SK-N-SH (cell line): ENCODE measurements at regions not wholly inside any gene's neighbourhood (a gene's known extent, or its start where the extent isn't known, plus 50 kb on each side); places are given as distances from the start of the nearest gene placed in this dataset.
A peak's percentile ranks its signal among the peaks of the same experiment; 100 is the strongest.

Source experiments
- CTCF ChIA-PET: fragments of 300-600, 350-600 bp; formaldehyde crosslinking; extraction: SDS; loops from one replicate; lab custom pipeline; 2021; lab: Yijun Ruan, JAX
- POLR2A ChIA-PET: fragments of 350-600 bp; sonication (Branson Sonifier 250); formaldehyde crosslinking; extraction: SDS; loops from one replicate; lab custom pipeline; 2020; ENCODE audit warnings: antibody characterized with exemption, inconsistent platforms; lab: Yijun Ruan, JAX
- DNase-seq: peaks from one replicate; pipeline ENCODE4 v3.0.0; 2012
- H2AFZ ChIP-seq: fragments of 200-600 bp; sonication (generic); 2 replicates; pipeline ENCODE4 v1.8.1; 2016; ENCODE audit warnings: antibody characterized with exemption, mild to moderate bottlenecking, low read depth
- H3F3A ChIP-seq: fragments of 200-600 bp; sonication (generic); replicated peaks from 2 replicates; pipeline ENCODE3; 2016; ENCODE audit warnings: antibody characterized with exemption, mild to moderate bottlenecking; ENCODE audit not compliant: insufficient read depth
- H3K27ac ChIP-seq, 2 experiments: fragments of 200-500 bp in 1 of 2; fragments of 200-600 bp in 1 of 2; sonication (Bioruptor generic) in 1 of 2; sonication (generic), shearing (Covaris generic) in 1 of 2; 2 replicates each; pipeline versions ENCODE4 v1.5.1 to v1.6.1; 2014 to 2016; ENCODE audit warnings: low read depth in 2 of 2, inconsistent platforms in 1 of 2, low read length in 1 of 2, mild to moderate bottlenecking in 1 of 2, mixed read lengths in 1 of 2
- H3K27me3 ChIP-seq: fragments of 200-600 bp; sonication (generic), shearing (Covaris generic); 2 replicates; pipeline ENCODE4 v1.6.1; 2016; ENCODE audit warnings: mixed run types; ENCODE audit not compliant: insufficient read depth
- H3K36me3 ChIP-seq, 2 experiments: fragments of 200-500 bp in 1 of 2; fragments of 200-600 bp in 1 of 2; sonication (Bioruptor generic) in 1 of 2; sonication (generic) in 1 of 2; replicated peaks in 1 of 2; 2 replicates each; pipeline versions ENCODE3 to v1.5.1; 2014 to 2016; ENCODE audit warnings: low read length in 1 of 2, mild to moderate bottlenecking in 1 of 2; ENCODE audit not compliant: insufficient read depth in 2 of 2, control insufficient read depth in 1 of 2
- H3K4me1 ChIP-seq, 2 experiments: fragments of 200-500 bp in 1 of 2; fragments of 200-600 bp in 1 of 2; sonication (Bioruptor generic) in 1 of 2; sonication (generic), shearing (Covaris generic) in 1 of 2; 2 replicates each; pipeline versions ENCODE4 v1.5.1 to v1.6.1; 2014 to 2016; ENCODE audit warnings: low read depth in 1 of 2, low read length in 1 of 2, mixed run types in 1 of 2; ENCODE audit not compliant: insufficient read depth in 2 of 2, control insufficient read depth in 1 of 2
- H3K4me2 ChIP-seq: fragments of 200-600 bp; sonication (generic), shearing (Covaris generic); 2 replicates; pipeline ENCODE4 v1.6.1; 2017; ENCODE audit warnings: mixed run types
- H3K4me3 ChIP-seq, 2 experiments: fragments of 200-500 bp in 1 of 2; fragments of 200-600 bp in 1 of 2; sonication (Bioruptor generic) in 1 of 2; sonication (generic), shearing (Covaris generic) in 1 of 2; 2 replicates each; pipeline versions ENCODE4 v1.5.1 to v1.8.1; 2014 to 2016; ENCODE audit warnings: low read depth in 2 of 2, inconsistent platforms in 1 of 2, low read length in 1 of 2, mild to moderate bottlenecking in 1 of 2, mixed read lengths in 1 of 2, moderate library complexity in 1 of 2
- H3K79me2 ChIP-seq: fragments of 200-600 bp; sonication (generic); 2 replicates; pipeline ENCODE4 v1.8.1; 2017; ENCODE audit warnings: mild to moderate bottlenecking; ENCODE audit not compliant: insufficient read depth
- H3K9ac ChIP-seq: fragments of 200-600 bp; sonication (generic); 2 replicates; pipeline ENCODE4 v1.6.1; 2017; ENCODE audit warnings: mixed run types
- H3K9me2 ChIP-seq: fragments of 200-600 bp; sonication (generic); 2 replicates; pipeline ENCODE4 v1.6.1; 2017; ENCODE audit warnings: mixed run types
- H3K9me3 ChIP-seq: fragments of 200-600 bp; sonication (generic); 2 replicates; pipeline ENCODE4 v1.6.1; 2017; ENCODE audit warnings: mixed run types, mild to moderate bottlenecking, moderate library complexity
- H4K20me1 ChIP-seq: fragments of 200-600 bp; sonication (generic); 2 replicates; pipeline ENCODE4 v1.6.1; 2017; ENCODE audit warnings: mild to moderate bottlenecking, mixed run types; ENCODE audit not compliant: insufficient read depth
- CHD2 ChIP-seq: fragments of 150-350 bp; IDR thresholded peaks from 2 replicates; pipeline ENCODE4 v1.6.1; 2018; ENCODE audit warnings: low read length; ENCODE audit not compliant: partially characterized antibody
- CTCF ChIP-seq: fragments of 200-600 bp; sonication (generic); IDR thresholded peaks from 2 replicates; pipeline ENCODE4 v1.6.1; 2017; ENCODE audit warnings: antibody characterized with exemption, mild to moderate bottlenecking, moderate library complexity
- ELF1 ChIP-seq: IDR thresholded peaks from 2 replicates; pipeline ENCODE4 v1.4.0; 2012
- EP300 ChIP-seq, 2 experiments: IDR thresholded peaks; 2 replicates each; pipeline versions ENCODE4 v1.4.0 to v1.6.1; 2012; ENCODE audit warnings: borderline replicate concordance in 1 of 2, low read depth in 1 of 2, low read length in 1 of 2
- EZH2phosphoT487 ChIP-seq: fragments of 200-600 bp; sonication (generic); IDR thresholded peaks from 2 replicates; pipeline ENCODE4 v1.6.1; 2017; ENCODE audit warnings: low read depth, mixed run types, mild to moderate bottlenecking, antibody characterized with exemption, moderate library complexity, borderline replicate concordance
- FOXM1 ChIP-seq: IDR thresholded peaks from 2 replicates; pipeline ENCODE4 v1.4.0; 2012; ENCODE audit warnings: low read depth, mild to moderate bottlenecking
- GATA2 ChIP-seq: sonication (generic); formaldehyde crosslinking; IDR thresholded peaks from 2 replicates; pipeline ENCODE4 v1.5.0; 2020; ENCODE audit warnings: mild to moderate bottlenecking, missing genetic modification reagents
- JUND ChIP-seq: IDR thresholded peaks from 2 replicates; pipeline ENCODE4 v1.4.0; 2012
- MXI1 ChIP-seq: IDR thresholded peaks from 2 replicates; pipeline ENCODE4 v1.6.1; 2012; ENCODE audit warnings: mild to moderate bottlenecking, low read depth, low read length, improper control_type of control experiment
- NRF1 ChIP-seq: IDR thresholded peaks from 2 replicates; pipeline ENCODE4 v1.6.1; 2012; ENCODE audit warnings: low read depth, mild to moderate bottlenecking, low read length
- POLR2AphosphoS5 ChIP-seq: IDR thresholded peaks from 2 replicates; pipeline ENCODE4 v1.6.1; 2012; ENCODE audit warnings: low read depth, low read length
- RAD21 ChIP-seq: IDR thresholded peaks from 2 replicates; pipeline ENCODE4 v1.6.1; 2012; ENCODE audit warnings: mild to moderate bottlenecking, low read length
- RCOR1 ChIP-seq: fragments of 150-350 bp; IDR thresholded peaks from 2 replicates; pipeline ENCODE4 v1.6.1; 2017; ENCODE audit warnings: antibody characterized with exemption, low read length
- REST ChIP-seq: IDR thresholded peaks from 2 replicates; pipeline ENCODE4 v1.6.1; 2012; ENCODE audit warnings: mild to moderate bottlenecking, low read depth, low read length, moderate library complexity
- RFX5 ChIP-seq: IDR thresholded peaks from 2 replicates; pipeline ENCODE4 v1.6.1; 2012; ENCODE audit warnings: mild to moderate bottlenecking, improper control_type of control experiment, low read length
- SIN3A ChIP-seq: IDR thresholded peaks from 2 replicates; pipeline ENCODE4 v1.6.1; 2012; ENCODE audit warnings: low read depth, mild to moderate bottlenecking, low read length, moderate library complexity, borderline replicate concordance
- SMC3 ChIP-seq: IDR thresholded peaks from 2 replicates; pipeline ENCODE4 v1.6.1; 2012; ENCODE audit warnings: low read depth, low read length, improper control_type of control experiment
- TAF1 ChIP-seq: IDR thresholded peaks from 2 replicates; pipeline ENCODE4 v1.6.1; 2012; ENCODE audit warnings: low read depth, mild to moderate bottlenecking, low read length, moderate library complexity, borderline replicate concordance
- USF1 ChIP-seq: IDR thresholded peaks from 2 replicates; pipeline ENCODE4 v1.4.0; 2012; ENCODE audit warnings: low read depth, borderline replicate concordance
- USF2 ChIP-seq: fragments of 150-350 bp; IDR thresholded peaks from 2 replicates; pipeline ENCODE4 v1.6.1; 2017; ENCODE audit warnings: antibody characterized with exemption, low read length, low read depth, borderline replicate concordance
- YY1 ChIP-seq: IDR thresholded peaks from 2 replicates; pipeline ENCODE4 v1.4.0; 2012; ENCODE audit warnings: low read depth, mild to moderate bottlenecking
- WGBS: methylation state at CpG from one replicate; pipeline ENCODE4 v1.1.6; 2017; ENCODE audit warnings: low lambda C conversion rate; 5-methylcytosine and 5-hydroxymethylcytosine counted together

GRCh38 chr14:26841326-26841725 is 243.5 kb upstream of the NOVA1 start:
- Histone ChIP-seq H3K9me3 (no peaks in the 10 kb centered on the region), H3K9me2 (no peaks in the 10 kb centered on the region), H3K79me2 (no peaks in the 10 kb centered on the region), H3F3A (no peaks in the 10 kb centered on the region), H3K4me2 (no peak overlapping the region), H3K27me3 (no peaks in the 10 kb centered on the region), H2AFZ (no peak overlapping the region), H3K4me1 (no peaks in the 10 kb centered on the region; a peak in 1 of 4 replicates), H3K9ac (no peak overlapping the region), H3K4me3 (no peak overlapping the region), H4K20me1 (no peaks in the 10 kb centered on the region), H3K27ac (no peak overlapping the region), H3K36me3 (no peaks in the 10 kb centered on the region)
- no peak for TF ChIP-seq NRF1
- TF ChIP-seq FOXM1 = no peak
- no peak for TF ChIP-seq RAD21
- no peak for TF ChIP-seq CTCF
- no peak for TF ChIP-seq EZH2phosphoT487
- TF ChIP-seq MXI1 = no peak
- TF ChIP-seq POLR2AphosphoS5 = no peak
- no peak for TF ChIP-seq TAF1
- TF ChIP-seq ELF1 = no peak
- no peak for TF ChIP-seq RCOR1
- no peak for TF ChIP-seq USF1
- no peak for TF ChIP-seq JUND
- no peak for TF ChIP-seq SIN3A
- ChIA-PET POLR2A (no interaction called here), CTCF (interaction anchor here (0.6 to 1.5 kb wide), 2 partner anchors 27 to 95 kb away, joined by 3 to 4 read pairs; no protein-coding TSS in a partner anchor)
- no peak for DNase-seq
- WGBS = 27% methylated on average over 4 of the region's 4 CpGs

- no peaks in the 10 kb centered on the region for H3K36me3 ChIP-seq
- no peak overlapping the region for H3K9ac ChIP-seq
- H3K9me2 ChIP-seq = no peaks in the 10 kb centered on the region
- no peaks in the 10 kb centered on the region for H3K79me2 ChIP-seq
- H3K4me2 ChIP-seq = no peak overlapping the region
- ChIA-PET POLR2A (no interaction called here), CTCF (interaction anchor here (0.6 to 1.5 kb wide), 2 partner anchors 27 to 96 kb away, joined by 3 to 4 read pairs; no protein-coding TSS in a partner anchor)
- 14% methylated on average over 3 of the region's 3 CpGs for WGBS
- H2AFZ ChIP-seq = no peak overlapping the region
- no peak overlapping the region for H3K27ac ChIP-seq
- no peaks in the 10 kb centered on the region for H3K9me3 ChIP-seq
- no peaks in the 10 kb centered on the region for H3F3A ChIP-seq
- H4K20me1 ChIP-seq = no peaks in the 10 kb centered on the region
- no peak overlapping the region for H3K4me3 ChIP-seq
- H3K4me1 ChIP-seq = no peaks in the 10 kb centered on the region; a peak in 1 of 4 replicates
- DNase-seq = no peak
- H3K27me3 ChIP-seq = no peaks in the 10 kb centered on the region
- TF ChIP-seq RFX5 = no peak
- no peak for TF ChIP-seq SIN3A
- TF ChIP-seq CHD2 = no peak
- no peak for TF ChIP-seq YY1
- TF ChIP-seq GATA2 = no peak
- TF ChIP-seq REST = no peak
- TF ChIP-seq FOXM1 = no peak
- TF ChIP-seq SMC3 = no peak
- TF ChIP-seq USF2 = no peak
- peak in 1 of 2 experiments; percentile 23; a peak in 1 of 4 replicates for TF ChIP-seq EP300 (IDR thresholded peaks at IDR 0.05; ENCODE audit: borderline replicate concordance in 1 of 2, low read depth in 1 of 2, low read length in 1 of 2)
Measured at GRCh38 chr14:26841920-26842741, 244.3 kb upstream of the NOVA1 start.
